HG03103 (cell line): ENCODE measurements at regions not wholly inside any gene's neighbourhood (a gene's known extent, or its start where the extent isn't known, plus 50 kb on each side); places are given as distances from the start of the nearest gene placed in this dataset.

Source experiments
- ATAC-seq: cut with Tn5 transposase; IDR thresholded peaks from one replicate; pipeline ENCODE4 v1.9.1; 2021; ENCODE audit warnings: low read depth; ENCODE audit not compliant: unreplicated experiment

DNA sequence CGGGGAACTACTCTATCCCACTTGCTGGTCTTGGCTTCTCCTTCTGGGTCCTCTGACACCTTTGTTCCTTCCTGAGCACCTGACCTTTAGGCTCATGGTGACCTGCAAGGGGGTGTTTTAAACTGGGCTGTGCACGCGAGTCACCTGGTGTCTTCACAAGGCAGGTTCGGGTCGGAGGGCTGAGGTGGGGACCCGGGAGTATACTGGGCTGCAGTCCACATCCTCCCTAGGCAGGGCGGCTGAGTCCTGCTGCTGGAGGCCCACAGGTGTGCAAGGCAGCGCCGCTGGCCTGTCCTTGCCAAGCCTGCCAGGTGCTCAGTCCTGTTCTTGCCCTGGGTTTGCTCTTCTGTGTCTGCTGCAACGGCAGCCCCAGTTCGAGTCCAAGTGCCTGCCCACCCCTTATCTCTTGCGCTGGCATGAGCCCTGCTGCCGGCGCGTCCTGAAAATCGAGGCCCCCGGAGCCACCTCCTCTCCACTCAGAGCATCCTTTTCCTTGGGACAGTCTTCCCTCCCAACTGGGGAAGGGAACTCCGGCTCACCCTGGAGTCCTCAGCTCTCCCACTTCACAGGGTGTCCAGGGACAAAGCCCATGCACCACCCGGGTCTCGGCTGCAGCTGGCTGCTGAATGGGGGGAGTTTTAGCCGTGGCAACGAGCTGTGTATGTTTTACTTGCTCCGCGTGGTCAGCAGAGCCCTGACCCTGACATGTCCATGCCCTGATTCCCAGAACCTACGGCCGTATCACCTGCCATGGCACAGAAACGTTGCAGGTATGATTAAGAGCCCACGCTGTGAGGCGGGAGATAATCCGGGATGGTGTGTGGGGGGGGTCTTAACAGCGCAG, 193.5 kb downstream of the TEX29 start:
- ATAC-seq, result no peak

DNA sequence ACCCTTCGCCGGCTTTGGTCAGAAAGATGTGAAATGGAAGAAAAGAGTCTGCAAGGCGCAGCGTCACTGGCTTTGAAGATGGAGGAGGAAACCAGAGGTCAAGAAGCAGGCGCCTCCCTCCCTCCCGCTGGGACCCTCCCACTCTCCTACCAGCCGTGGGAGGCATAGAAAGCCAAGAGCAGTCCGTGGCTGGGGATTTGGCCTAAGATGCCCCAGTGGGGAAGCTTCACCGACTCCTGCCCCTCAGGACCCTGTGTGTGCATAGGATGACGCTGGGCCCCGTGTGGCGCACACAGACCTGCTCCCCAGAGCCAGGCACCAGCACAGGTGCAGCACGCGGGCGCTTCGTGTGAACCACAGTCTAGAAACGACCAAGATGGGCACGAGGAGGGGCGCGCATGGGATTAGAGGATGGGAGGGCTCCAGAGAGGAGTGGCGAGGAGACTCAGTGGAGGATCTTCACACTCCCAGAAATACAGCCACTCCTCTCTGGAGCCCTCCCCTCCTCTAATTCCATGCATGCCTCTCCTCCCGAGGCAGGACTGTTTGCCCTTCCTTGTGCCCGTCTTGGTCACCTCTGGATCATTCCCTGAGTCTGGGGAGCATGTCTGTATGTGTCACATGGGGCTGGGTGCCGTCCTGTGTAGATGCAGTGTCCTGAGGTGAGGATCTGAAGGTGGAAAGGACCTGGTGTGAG, 194.3 kb downstream of the TEX29 start:
- no peak for ATAC-seq

DNA sequence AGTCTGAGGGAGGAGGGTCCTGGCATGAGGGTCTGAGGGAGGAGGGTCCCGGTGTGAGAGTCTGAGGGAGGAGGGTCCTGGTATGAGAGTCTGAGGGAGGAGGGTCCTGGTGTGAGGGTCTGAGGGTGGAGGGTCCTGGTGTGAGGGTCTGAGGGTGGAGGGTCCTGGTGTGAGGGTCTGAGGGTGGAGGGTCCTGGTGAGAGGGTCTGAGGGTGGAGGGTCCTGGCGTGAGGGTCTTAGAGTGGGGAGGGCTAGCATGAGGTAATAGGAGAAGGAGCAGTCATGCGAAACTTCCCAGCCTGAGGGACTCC, 194.8 kb downstream of the TEX29 start:
- ATAC-seq, result no peak

DNA sequence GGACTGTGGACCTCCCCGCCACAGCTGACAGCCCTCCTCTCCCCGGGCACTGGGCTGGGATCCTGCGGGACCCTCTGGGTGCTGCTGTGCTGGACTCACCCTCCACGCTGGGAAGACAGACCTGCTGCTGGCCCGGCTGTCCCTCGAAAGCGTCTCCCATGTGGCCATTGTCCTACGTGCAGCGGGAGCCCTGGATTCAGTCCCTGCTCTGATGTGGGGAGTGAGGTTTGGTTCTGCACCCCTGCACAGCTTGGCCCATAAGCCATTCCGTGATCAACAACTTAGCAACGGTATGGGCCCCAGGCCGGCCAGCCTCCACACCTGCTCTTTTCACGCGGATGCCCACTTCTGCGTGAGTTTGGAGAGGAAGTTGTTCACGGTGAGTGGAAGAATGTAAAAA, 195.2 kb downstream of the TEX29 start:
- no peak for ATAC-seq

DNA sequence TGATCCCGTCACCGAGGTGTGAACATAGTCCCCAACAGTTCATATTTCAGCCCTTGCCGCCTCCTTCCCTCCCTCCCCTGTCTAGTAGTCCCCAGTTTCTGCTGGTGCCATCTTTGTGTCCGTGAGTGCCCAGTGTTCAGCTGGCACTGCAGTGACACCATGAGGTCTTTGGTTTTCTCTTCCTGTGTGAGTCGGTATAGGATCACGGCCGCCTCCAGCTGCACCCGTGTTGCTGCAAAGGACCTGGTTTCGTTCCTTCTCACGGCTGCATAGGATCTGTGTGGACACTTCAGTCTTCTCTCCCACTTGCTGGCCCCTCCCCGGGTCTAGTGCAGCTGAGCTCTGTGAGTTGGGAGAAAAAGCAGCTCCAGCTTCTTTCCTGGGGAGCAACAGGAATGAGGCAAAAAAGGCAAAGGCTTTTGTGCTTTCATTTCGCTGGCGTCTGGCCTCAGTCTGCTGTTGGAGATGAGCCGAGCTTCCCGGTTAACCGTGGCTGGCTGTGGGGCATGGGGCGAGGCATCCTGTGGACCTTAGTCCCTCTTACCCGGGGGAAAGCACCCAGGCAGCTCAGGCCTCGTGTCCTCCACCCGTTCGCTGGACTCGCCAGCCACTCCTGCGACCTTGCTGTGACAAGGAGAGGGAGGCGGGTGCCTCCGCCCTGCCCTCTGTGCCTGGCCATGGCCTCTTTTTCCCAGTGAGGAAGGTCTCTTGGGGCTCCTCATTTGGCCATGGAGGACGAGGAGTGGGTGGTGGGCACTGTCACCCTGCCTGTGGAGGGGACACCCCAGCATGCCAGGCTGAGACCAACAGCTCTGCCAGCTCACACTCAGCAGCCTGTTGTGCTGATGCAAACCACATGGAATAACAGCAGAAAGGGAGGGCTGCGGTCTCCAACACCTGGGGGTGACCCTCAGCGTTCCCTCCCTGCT, 196.5 kb downstream of the TEX29 start:
- no peak for ATAC-seq

DNA sequence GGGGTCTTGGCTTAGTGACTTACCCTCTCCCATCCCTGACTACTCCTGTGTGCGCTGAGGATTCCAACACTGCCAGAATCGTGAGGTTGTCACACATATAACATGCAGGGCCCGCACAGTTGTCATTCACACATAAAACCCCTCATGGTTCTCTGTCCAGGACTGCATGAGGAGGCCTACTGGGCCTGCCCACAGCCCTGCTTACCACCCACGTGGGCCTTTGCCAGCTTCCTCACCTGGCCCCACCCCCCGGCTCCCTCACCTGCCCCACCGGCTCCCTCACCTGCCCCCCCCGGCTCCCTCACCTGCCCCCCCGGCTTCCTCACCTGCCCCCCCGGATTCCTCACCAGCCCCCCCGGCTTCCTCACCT, 197.2 kb downstream of the TEX29 start:
- ATAC-seq, result no peak

DNA sequence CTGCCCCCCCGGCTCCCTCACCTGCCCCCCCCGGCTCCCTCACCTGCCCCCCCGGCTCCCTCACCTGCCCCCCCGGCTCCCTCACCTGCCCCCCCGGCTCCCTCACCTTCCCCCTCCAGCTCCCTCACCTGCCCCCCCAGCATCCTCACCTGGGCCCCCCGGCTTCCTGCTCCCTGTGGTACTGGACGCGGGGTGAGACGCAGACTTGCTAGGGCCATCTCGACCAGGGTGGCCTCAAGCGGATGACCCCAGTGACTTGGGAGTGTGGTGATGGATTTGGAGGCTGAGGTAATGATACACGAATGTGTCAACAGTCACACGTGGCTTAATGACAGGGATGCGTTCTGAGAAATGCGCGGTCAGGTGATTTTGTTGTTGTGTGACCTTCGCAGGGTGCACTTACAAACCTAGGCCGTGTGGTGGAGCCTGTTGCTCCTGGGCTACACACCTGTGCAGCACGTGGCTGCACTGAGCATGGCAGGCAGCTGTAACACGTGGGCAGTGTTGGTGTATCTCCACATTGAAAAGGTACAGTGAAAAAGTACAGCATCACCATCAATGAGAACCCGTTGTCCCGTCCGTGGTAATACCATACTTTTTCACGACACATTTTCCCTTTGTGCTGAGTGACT, 197.8 kb downstream of the TEX29 start:
- ATAC-seq, result no peak

DNA sequence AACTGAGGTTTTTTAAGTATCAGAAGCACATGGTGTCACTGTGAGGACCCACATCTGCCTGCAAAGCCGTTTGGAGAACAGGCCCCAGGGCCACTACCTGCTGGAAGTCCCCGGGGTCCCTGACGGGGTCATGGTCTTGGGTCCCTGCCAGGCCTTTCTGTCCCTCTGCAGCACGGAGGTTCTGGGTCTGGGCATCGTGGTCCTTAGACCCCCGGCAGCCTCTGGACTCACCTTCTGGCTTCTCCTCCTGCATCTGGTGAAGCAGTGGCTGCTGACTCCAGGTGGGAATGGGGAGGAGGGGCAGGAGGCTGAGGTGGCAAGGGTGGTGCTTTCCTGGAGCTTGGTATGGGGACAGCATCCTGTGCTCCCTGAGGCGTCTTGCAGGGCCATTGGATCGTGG, 198.6 kb downstream of the TEX29 start:
- no peak for ATAC-seq

DNA sequence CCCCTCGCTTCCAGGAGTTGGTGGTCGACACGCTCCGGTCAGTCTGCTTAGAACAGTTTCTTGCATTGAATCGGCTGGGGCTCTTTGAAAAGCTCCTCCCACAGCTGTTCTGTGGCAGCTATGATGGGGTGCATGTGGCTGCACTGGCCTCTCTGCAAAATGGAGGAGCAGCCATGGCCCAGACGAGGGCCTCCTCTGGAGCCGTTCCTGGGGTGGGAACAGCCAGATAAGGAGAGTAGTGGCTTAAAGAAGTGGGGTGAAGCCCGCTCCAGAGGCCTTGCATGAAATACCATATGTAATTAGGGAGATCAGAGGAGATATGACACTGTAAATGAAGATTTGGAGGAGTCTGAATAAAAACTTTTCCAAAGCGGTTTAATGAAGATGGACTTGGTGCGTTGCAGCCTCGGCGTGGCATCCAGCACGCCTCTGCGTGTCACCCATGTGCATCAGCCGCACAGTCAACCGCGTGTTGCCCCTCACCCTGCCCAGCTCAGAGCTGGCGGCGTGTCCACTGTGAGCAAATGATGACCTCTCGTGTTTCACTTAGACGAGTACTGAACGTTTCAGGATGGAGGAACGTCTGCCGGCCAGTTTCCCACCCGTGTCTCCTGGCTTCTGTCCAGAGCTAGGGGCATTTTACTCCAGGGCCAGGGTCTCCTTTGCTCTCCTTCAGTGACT, 199.2 kb downstream of the TEX29 start:
- no peak for ATAC-seq

DNA sequence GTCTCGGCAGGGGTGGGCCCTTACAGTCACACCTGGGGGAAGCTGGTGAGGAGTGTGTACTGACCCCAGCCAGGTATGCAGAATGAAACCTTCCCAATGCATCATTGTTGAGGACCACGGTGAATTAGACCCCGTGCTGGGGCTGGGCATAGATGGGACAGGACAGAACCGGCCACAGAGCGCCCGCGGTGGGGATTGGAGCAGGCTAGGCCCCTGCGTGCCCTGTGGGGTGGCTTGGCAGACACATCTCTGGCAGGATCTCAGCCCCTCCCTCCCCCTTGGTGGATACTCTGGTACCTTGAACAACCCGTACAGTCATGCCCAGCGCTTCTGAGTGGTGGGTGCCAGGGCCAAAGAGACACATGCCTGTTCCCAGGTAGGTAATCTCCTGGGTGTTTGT, 200.6 kb downstream of the TEX29 start:
- ATAC-seq, result no peak

DNA sequence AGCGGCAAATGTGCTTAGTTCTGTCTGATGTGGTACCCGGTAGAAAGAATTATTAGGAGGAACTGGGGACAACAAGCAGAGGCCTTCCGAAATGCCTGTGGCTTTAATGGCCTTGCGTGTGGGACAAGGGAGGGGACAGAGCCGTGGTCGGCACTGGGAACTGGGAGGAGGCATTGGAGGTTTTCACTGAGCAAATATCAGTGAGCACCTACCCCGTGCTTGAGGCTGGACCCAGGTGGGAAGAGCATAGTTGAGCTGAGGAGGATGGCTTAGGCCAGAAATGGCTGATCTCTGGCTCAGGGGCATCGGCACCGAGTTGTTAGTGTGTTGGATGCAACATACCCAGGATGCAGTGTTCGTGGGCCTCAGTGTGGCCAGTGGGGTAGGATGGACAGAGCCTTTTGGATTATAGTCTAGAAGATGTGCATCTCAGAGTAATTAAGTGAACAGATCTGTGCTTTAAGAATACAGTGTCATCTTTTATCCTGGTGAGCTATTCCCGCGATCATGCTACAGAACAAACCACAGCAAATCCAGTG, 201.3 kb downstream of the TEX29 start:
- ATAC-seq, result no peak

DNA sequence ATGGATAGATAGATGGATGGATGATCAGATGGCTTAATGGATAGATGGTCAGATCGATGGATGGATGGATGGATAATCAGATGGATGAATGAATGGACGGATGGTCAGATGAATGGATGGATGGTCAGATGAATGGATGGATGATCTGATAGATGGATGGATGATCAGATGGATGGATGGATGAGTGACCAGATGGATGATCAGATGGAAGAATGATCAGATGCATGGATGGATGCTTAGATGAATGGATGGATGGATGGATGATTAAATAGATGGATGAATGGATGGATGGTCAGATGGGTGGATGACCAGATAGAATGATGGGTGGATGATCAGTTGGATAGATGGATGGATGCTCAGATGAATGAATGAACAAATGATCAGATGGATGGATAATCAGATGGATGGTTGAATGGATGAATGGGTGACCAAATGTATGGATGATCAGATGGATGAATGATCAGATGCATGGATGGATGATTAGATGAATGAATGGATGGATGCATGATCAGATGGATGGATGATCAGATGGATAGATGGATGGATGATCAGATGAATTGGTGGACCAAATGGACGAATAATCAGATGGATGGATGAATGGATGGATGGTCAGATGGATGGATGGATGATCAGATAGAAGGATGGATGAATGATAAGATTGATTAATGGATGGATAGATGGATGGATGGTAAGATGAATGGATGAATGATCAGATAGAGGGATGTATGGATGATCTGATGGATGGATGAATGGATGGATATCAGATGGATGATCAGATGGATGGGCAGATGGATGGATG, 205.1 kb downstream of the TEX29 start:
- no peak for ATAC-seq

DNA sequence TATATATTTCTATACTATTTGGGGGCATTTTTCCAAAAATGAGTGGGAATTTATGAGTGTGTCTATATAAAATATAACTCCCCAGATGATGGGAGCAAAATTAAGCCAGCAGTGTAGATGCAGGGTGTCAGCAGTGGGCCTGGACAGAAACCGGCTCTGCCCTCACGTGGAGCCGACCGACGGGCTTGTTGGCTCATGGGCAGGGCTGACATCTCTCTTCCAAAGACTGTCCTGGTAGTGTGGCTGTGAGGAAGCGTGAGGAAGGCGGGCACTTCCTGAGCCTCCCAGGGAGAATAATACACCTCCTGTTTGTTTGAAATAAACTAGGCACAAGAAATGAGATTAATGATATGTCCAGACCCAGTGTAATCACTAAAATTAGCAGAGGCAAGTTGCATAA, 206.5 kb downstream of the TEX29 start:
- no peak for ATAC-seq

DNA sequence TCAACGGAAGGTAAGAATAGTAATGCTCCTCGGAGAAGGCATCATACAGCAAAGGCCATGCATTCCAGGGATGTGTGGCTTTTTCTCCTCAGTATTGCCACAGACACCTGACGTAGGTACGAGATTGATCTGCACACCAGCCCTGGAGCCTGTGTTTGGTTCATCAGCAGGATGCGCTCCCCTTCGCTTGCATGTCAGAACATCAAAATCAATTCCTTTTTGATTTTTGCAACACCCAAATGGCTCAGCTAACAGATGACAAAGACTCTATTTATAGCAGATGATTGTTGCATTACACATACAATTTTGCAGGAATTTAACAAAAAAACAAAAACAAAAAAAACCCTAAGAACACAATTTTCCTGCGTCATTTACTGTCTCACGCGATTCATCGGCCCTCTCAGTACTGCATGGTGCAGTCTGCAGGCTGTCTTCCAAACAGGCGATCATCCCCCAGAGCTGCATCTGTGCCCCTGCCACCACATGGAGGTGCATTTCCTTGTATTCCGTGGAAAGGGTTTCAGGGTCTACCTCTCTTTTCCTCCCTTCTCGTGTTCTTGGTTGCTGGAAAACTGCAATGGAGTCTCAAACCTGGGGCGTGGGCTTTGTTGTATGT, 207.3 kb downstream of the TEX29 start:
- ATAC-seq, result no peak

DNA sequence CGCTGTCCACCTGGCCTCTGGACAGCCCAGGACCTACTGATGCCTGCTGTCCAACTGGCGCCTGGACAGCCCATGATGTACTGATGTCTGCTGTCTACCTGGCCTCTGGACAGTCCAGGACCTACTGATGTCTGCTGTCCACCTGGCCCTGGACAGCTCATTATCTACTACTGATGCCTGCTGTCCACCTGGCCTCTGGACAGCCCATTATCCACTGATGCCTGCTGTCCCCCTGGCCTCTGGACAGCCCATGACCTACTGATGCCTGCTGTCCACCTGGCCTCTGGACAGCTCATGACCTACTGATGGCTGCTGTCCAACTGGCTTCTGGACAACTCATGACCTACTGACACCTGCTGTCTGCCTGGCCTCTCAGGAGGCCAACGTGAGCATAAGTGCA, 208.1 kb downstream of the TEX29 start:
- no peak for ATAC-seq

DNA sequence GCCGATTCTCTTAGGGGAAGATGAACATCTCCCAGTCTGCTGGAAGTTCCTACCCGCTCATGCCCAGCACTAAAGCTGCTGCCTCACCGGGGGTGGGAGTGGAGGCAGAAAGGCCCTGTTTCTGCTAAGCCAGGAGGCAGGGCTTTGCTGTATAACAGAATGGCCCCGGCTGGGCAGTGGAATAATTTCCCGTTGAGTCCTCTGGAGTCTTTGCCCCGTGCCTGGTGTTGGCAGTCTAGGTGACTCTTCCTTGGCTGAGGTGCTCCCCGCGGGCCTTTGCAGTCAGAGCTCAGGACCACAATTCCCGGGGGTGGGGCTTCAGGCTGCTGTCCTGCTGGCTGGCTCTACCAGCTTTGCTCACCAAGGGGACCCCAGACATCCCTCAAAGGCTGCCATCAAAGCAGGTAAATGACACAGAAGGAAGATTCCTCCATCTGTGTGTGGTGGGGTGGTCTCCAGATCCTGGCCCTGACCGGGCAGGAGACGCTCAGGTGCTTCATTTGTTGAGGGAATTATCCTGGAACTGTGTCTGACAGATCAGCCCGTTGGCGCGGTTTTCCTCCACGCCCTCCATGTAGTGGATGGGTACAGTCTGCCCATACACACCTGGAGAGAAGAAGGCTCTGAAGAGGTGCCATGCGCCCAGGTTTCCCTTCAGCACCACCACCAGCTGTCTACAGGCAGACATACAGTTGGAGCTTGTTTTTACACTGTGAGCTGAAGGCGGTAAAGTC, 209.9 kb downstream of the TEX29 start:
- ATAC-seq, result no peak

DNA sequence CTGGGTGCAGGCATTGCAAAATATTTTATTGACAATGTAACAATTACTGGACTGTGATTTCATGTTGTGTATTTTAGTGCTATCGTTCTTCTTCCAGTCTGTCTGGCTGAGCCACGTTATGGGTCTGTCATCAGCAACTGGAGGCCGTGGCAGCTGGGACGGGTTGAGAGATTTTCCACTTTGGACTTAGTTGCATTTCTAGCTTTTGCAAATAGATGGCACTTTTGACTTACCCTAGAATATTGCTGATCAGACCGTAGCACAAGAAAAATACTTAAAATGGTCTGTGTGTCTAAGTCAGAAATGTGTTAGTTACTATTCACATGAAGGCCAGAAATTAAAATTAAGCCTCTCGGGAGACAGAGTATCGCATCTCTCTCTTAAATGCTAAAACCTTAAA, 211.1 kb downstream of the TEX29 start:
- no peak for ATAC-seq

DNA sequence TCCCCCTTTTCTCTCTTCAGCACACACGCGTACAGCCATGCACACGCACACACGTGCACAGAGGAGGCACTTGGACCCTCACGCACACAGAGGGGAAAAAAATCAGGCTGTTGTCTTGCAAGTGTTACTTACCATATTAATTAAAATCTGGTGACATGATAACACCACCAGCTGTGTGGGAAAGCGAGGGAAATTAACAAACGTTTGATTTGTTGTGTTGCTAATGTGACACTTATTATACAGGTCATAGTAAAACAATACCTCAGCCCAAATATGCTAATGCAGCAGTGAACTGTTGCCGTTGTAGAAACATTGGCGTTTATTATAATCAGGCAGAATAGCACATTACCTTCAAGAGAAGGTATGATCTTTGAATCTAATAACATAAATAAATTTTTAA, 211.7 kb downstream of the TEX29 start:
- ATAC-seq, result no peak
